Mesenchymal stem cell (in vitro differentiated cells and primary cell): ENCODE measurements at regions not wholly inside any gene's neighbourhood (a gene's known extent, or its start where the extent isn't known, plus 50 kb on each side); places are given as distances from the start of the nearest gene placed in this dataset.
"Not testable (repeated sequence)": the region's sequence is repeated elsewhere in the genome, so short reads cannot be mapped to it uniquely, and the experiment has no call there.

Experiments
- DNase-seq: peaks from one replicate; pipeline ENCODE4 v3.0.0-alpha.2; 2013
- H2AFZ ChIP-seq: one replicate; pipeline ENCODE4 v1.6.1; 2013; ENCODE audit warnings: low read depth, mild to moderate bottlenecking, control low read depth, inconsistent platforms, low read length, moderate library complexity
- H2AK5ac ChIP-seq: 2 replicates; pipeline ENCODE4 v1.6.1; 2013; ENCODE audit warnings: low read length, moderate library complexity, mild to moderate bottlenecking, inconsistent platforms; ENCODE audit not compliant: severe bottlenecking
- H2BK120ac ChIP-seq: one replicate; pipeline ENCODE4 v1.6.1; 2013; ENCODE audit warnings: low read depth, mild to moderate bottlenecking, inconsistent platforms, low read length, moderate library complexity
- H2BK12ac ChIP-seq, 2 experiments: one replicate each; pipeline ENCODE4 v1.6.1; 2013; ENCODE audit warnings: inconsistent platforms in 2 of 2, low read length in 2 of 2, mild to moderate bottlenecking in 2 of 2, moderate library complexity in 2 of 2, control low read depth in 1 of 2
- H2BK15ac ChIP-seq: one replicate; pipeline ENCODE4 v1.6.1; 2013; ENCODE audit warnings: mild to moderate bottlenecking, low read depth, inconsistent platforms; ENCODE audit not compliant: poor library complexity, severe bottlenecking
- H2BK5ac ChIP-seq: 2 replicates; pipeline ENCODE4 v1.6.1; 2013; ENCODE audit warnings: low read depth, mild to moderate bottlenecking, low read length, control low read depth, inconsistent platforms; ENCODE audit not compliant: poor library complexity, severe bottlenecking
- H3K14ac ChIP-seq, 2 experiments: one replicate each; pipeline ENCODE4 v1.6.1; 2013; ENCODE audit warnings: inconsistent platforms in 2 of 2, low read length in 2 of 2, control low read depth in 1 of 2, mild to moderate bottlenecking in 1 of 2, moderate library complexity in 1 of 2
- H3K18ac ChIP-seq, 2 experiments: one replicate each; pipeline ENCODE4 v1.6.1; 2013; ENCODE audit warnings: inconsistent platforms in 2 of 2, low read length in 2 of 2, control low read depth in 1 of 2, low read depth in 1 of 2, mild to moderate bottlenecking in 1 of 2
- H3K23ac ChIP-seq, 2 experiments: one replicate each; pipeline ENCODE4 v1.6.1; 2013; ENCODE audit warnings: inconsistent platforms in 2 of 2, low read length in 2 of 2, mild to moderate bottlenecking in 2 of 2, moderate library complexity in 2 of 2, control low read depth in 1 of 2
- H3K27ac ChIP-seq: 2 replicates; pipeline ENCODE4 v1.5.1; 2013; ENCODE audit warnings: mild to moderate bottlenecking, moderate library complexity, low read length, control low read depth, inconsistent platforms; ENCODE audit not compliant: poor library complexity, severe bottlenecking
- H3K27me3 ChIP-seq, 2 experiments: 2 replicates each; pipeline versions ENCODE4 v1.6.1 to v1.7.0; 2013; ENCODE audit warnings: low read length in 2 of 2, mild to moderate bottlenecking in 2 of 2, moderate library complexity in 2 of 2, control low read depth in 1 of 2, inconsistent platforms in 1 of 2; ENCODE audit not compliant: control insufficient read depth in 1 of 2, insufficient read depth in 1 of 2
- H3K36me3 ChIP-seq, 2 experiments: 2 replicates each; pipeline versions ENCODE4 v1.6.1 to v1.7.0; 2013; ENCODE audit warnings: low read length in 2 of 2, control low read depth in 1 of 2, inconsistent platforms in 1 of 2, low read depth in 1 of 2, mild to moderate bottlenecking in 1 of 2; ENCODE audit not compliant: insufficient read depth in 2 of 2, control insufficient read depth in 1 of 2
- H3K4ac ChIP-seq, 2 experiments: one replicate each; pipeline ENCODE4 v1.6.1; 2013; ENCODE audit warnings: inconsistent platforms in 2 of 2, low read length in 2 of 2, mild to moderate bottlenecking in 2 of 2, moderate library complexity in 2 of 2, control low read depth in 1 of 2, low read depth in 1 of 2
- H3K4me1 ChIP-seq: 2 replicates; pipeline ENCODE4 v1.6.1; 2013; ENCODE audit warnings: low read depth, low read length, control low read depth; ENCODE audit not compliant: control insufficient read depth, insufficient read depth
- H3K4me2 ChIP-seq: 2 replicates; pipeline ENCODE4 v1.6.1; 2013; ENCODE audit warnings: low read length, mild to moderate bottlenecking, inconsistent platforms; ENCODE audit not compliant: poor library complexity, severe bottlenecking
- H3K4me3 ChIP-seq, 2 experiments: 2 replicates each; pipeline versions ENCODE4 v1.5.1 to v1.7.0; 2013; ENCODE audit warnings: low read length in 2 of 2, mild to moderate bottlenecking in 2 of 2, control low read depth in 1 of 2, low read depth in 1 of 2; ENCODE audit not compliant: insufficient read depth in 1 of 2
- H3K79me1 ChIP-seq: replicated peaks from 2 replicates; pipeline ENCODE4 v1.6.1; 2013; ENCODE audit warnings: mild to moderate bottlenecking, control low read depth, low read length, inconsistent platforms; ENCODE audit not compliant: poor library complexity, severe bottlenecking
- H3K9ac ChIP-seq: 2 replicates; pipeline ENCODE4 v1.7.0; 2013; ENCODE audit warnings: mild to moderate bottlenecking, low read length, moderate library complexity
- H3K9me3 ChIP-seq: 2 replicates; pipeline ENCODE4 v1.7.0; 2013; ENCODE audit warnings: mild to moderate bottlenecking, low read length; ENCODE audit not compliant: control insufficient read depth
- H4K8ac ChIP-seq: one replicate; pipeline ENCODE4 v1.6.1; 2013; ENCODE audit warnings: inconsistent platforms, mild to moderate bottlenecking, low read length, moderate library complexity
- H4K91ac ChIP-seq: one replicate; pipeline ENCODE4 v1.6.1; 2013; ENCODE audit warnings: mild to moderate bottlenecking, low read length, inconsistent platforms
- WGBS: methylation state at CpG from one replicate; pipeline ENCODE4 v1.1.7; 2013; ENCODE audit warnings: mixed read lengths; 5-methylcytosine and 5-hydroxymethylcytosine counted together

GRCh38 chr4:67393007-67393406 lies 152.3 kb downstream of the CENPC start:
- Histone ChIP-seq H3K9ac (no peak overlapping the region), H2BK12ac (no peak overlapping the region), H3K27me3 (peaks cover 4 to 10% of the 10 kb centered on the region in 2 experiments), H3K27ac (no peak overlapping the region), H3K9me3 (no peaks in the 10 kb centered on the region), H3K4me1 (no peaks in the 10 kb centered on the region), H3K79me1 (no peaks in the 10 kb centered on the region), H3K18ac (no peak overlapping the region), H3K14ac (no peak overlapping the region), H3K23ac (no peak overlapping the region), H2BK120ac (no peak overlapping the region), H2BK5ac (no peak overlapping the region), H3K36me3 (no peaks in the 10 kb centered on the region), H3K4me3 (no peak overlapping the region), H4K91ac (no peak overlapping the region), H3K4me2 (no peak overlapping the region), H2AFZ (no peak overlapping the region), H2BK15ac (no peak overlapping the region), H3K4ac (no peak overlapping the region), H4K8ac (no peak overlapping the region), H2AK5ac (no peak overlapping the region)
- WGBS: no CpG with 5 or more reads among the region's 1 CpG
- no peak for DNase-seq

- H2AFZ ChIP-seq, H3K4ac ChIP-seq, H3K4me2 ChIP-seq, H3K9ac ChIP-seq, H3K27ac ChIP-seq, H2AK5ac ChIP-seq, H3K27me3 ChIP-seq, H3K23ac ChIP-seq, H3K14ac ChIP-seq, H4K91ac ChIP-seq, H3K4me1 ChIP-seq, H4K8ac ChIP-seq, H3K36me3 ChIP-seq, H3K4me3 ChIP-seq, H2BK5ac ChIP-seq, H2BK15ac ChIP-seq, H3K18ac ChIP-seq, H3K9me3 ChIP-seq, DNase-seq, H3K79me1 ChIP-seq, H2BK120ac ChIP-seq, H2BK12ac ChIP-seq: not testable (repeated sequence)
- 95% methylated on average over 19 of the region's 19 CpGs for WGBS
Measured at GRCh38 chr4:67381406-67381804, 163.9 kb downstream of the CENPC start.

GRCh38 chr4:67380702-67381405 lies 164.4 kb downstream of the CENPC start:
- 91% methylated on average over 34 of the region's 34 CpGs for WGBS
- not testable (repeated sequence) for H3K4ac ChIP-seq, H3K9me3 ChIP-seq, H3K23ac ChIP-seq, H2AK5ac ChIP-seq, H3K9ac ChIP-seq, H2BK15ac ChIP-seq, H3K79me1 ChIP-seq, H3K27ac ChIP-seq, H3K27me3 ChIP-seq, H2BK12ac ChIP-seq, H3K14ac ChIP-seq, H2AFZ ChIP-seq, H2BK5ac ChIP-seq, H3K36me3 ChIP-seq, H4K8ac ChIP-seq, H3K4me1 ChIP-seq, DNase-seq, H4K91ac ChIP-seq, H3K4me3 ChIP-seq, H3K4me2 ChIP-seq, H3K18ac ChIP-seq, H2BK120ac ChIP-seq

- no peak overlapping the region for H2BK12ac ChIP-seq
- H3K4ac ChIP-seq: no peak overlapping the region
Measured at GRCh38 chr4:67380154-67380553, 165.1 kb downstream of the CENPC start.

More at GRCh38 chr4:67380154-67380553, 165.1 kb downstream of the CENPC start:
- H2BK120ac ChIP-seq: no peak overlapping the region
- H3K23ac ChIP-seq: no peak overlapping the region
- H3K14ac ChIP-seq: no peak overlapping the region
- no peak overlapping the region for H2BK5ac ChIP-seq
- no peaks in the 10 kb centered on the region for H3K36me3 ChIP-seq
- no peaks in the 10 kb centered on the region for H3K27me3 ChIP-seq
- H3K18ac ChIP-seq: no peak overlapping the region
- no peaks in the 10 kb centered on the region for H3K9me3 ChIP-seq
- no peak overlapping the region for H3K9ac ChIP-seq
- no peak overlapping the region for H2AK5ac ChIP-seq
- no peak overlapping the region for H2BK15ac ChIP-seq
- H4K91ac ChIP-seq: no peak overlapping the region
- no peak for DNase-seq
- H3K27ac ChIP-seq: no peak overlapping the region
- H3K4me1 ChIP-seq: no peaks in the 10 kb centered on the region
- H4K8ac ChIP-seq: no peak overlapping the region
- H2AFZ ChIP-seq: no peak overlapping the region
- no peak overlapping the region for H3K4me2 ChIP-seq
- no peaks in the 10 kb centered on the region for H3K79me1 ChIP-seq
- 91% methylated on average over 13 of the region's 16 CpGs for WGBS
- H3K4me3 ChIP-seq: no peak overlapping the region
